Skeletal muscle satellite cell (primary cell): ENCODE measurements at regions not wholly inside any gene's neighbourhood (a gene's known extent, or its start where the extent isn't known, plus 50 kb on each side); places are given as distances from the start of the nearest gene placed in this dataset.

ENCODE experiments used
- H3K27me3 ChIP-seq: 2 replicates; pipeline ENCODE4 v1.7.0; 2013; ENCODE audit warnings: low read length; ENCODE audit not compliant: control insufficient read depth, insufficient read depth
- H3K36me3 ChIP-seq: 2 replicates; pipeline ENCODE4 v1.7.0; 2013; ENCODE audit warnings: mild to moderate bottlenecking, control low read depth, low read length; ENCODE audit not compliant: insufficient read depth
- H3K4me1 ChIP-seq: 2 replicates; pipeline ENCODE4 v1.7.0; 2013; ENCODE audit warnings: low read length; ENCODE audit not compliant: control insufficient read depth, insufficient read depth
- H3K4me2 ChIP-seq: 2 replicates; pipeline ENCODE4 v1.7.0; 2013; ENCODE audit warnings: mild to moderate bottlenecking, low read length
- H3K4me3 ChIP-seq: 2 replicates; pipeline ENCODE4 v1.7.0; 2013; ENCODE audit warnings: low read length
- H3K9ac ChIP-seq: 2 replicates; pipeline ENCODE4 v1.7.0; 2013; ENCODE audit warnings: mild to moderate bottlenecking, low read depth, low read length, moderate library complexity
- H3K9me3 ChIP-seq: replicated peaks from 2 replicates; pipeline ENCODE4 v1.7.0; 2013; ENCODE audit warnings: mild to moderate bottlenecking, control low read depth, low read length

DNA sequence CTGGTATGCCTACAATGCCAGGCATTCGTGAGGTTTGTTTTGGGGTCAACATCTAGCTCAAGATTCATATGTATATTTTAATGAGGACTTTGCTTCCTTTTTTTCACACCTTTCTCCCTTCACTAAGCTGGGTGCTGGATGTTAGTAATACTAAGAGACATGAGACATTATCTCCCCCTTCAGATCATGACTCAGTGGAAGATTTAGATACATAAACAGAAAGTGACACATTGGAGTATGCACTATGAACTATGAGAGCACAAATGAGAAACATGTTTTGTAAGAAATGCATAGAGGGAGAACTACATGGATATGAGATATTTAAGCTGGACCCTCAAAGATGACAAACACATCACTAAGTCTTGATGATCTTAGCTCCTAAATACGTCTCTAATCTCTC is 286.3 kb downstream of the RPAP3 start:
- H3K4me2 ChIP-seq: no peak overlapping the region
- no peak overlapping the region for H3K9ac ChIP-seq
- no peaks in the 10 kb centered on the region for H3K27me3 ChIP-seq
- H3K4me3 ChIP-seq: no peak overlapping the region
- H3K9me3 ChIP-seq: no peaks in the 10 kb centered on the region
- H3K4me1 ChIP-seq: no peaks in the 10 kb centered on the region
- no peaks in the 10 kb centered on the region for H3K36me3 ChIP-seq

DNA sequence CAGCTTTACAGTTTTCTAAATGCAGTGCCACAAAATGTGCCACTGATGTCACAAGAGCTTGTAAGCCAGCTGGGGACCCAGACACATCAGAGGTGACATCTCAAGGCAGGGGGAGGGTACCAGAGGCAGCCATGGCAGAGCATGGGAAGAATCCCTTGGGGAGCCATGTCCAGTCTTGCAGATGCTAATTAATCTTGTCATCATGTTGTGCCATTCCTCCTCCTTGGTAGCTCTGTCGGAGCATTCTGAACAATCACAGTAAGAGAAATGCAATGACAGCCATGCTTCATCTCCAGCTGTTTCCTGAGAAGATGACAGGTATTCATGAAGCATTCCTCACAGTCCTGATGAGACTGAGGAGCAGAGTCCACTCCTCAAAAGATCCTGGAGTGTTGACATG is 287.9 kb downstream of the RPAP3 start:
- no peak overlapping the region for H3K4me2 ChIP-seq
- H3K9ac ChIP-seq: no peak overlapping the region
- no peak overlapping the region for H3K4me3 ChIP-seq
- no peaks in the 10 kb centered on the region for H3K9me3 ChIP-seq
- no peaks in the 10 kb centered on the region for H3K27me3 ChIP-seq
- no peaks in the 10 kb centered on the region for H3K36me3 ChIP-seq
- H3K4me1 ChIP-seq: no peaks in the 10 kb centered on the region

DNA sequence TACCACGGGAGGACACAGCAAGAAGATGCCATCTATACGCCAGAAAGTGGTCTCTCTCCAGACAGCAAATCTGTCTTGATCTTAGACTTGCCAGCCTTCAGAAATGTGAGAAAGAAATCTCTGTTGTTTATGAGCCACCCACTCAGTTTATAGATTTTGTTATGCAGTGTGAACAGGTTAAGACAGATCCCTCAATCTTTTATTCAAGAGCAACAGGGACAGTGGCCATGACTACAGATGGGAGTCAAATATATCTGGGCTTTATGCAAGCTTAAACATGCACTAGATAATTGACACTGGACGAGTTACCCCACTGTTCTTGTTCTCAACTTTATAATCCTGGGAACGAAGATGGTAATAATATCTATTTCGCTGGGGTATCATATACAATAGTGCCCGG is 288.7 kb downstream of the RPAP3 start:
- Histone ChIP-seq H3K4me1 (no peaks in the 10 kb centered on the region), H3K4me3 (no peak overlapping the region), H3K36me3 (no peaks in the 10 kb centered on the region), H3K27me3 (no peaks in the 10 kb centered on the region), H3K9me3 (no peaks in the 10 kb centered on the region), H3K9ac (no peak overlapping the region), H3K4me2 (no peak overlapping the region)

DNA sequence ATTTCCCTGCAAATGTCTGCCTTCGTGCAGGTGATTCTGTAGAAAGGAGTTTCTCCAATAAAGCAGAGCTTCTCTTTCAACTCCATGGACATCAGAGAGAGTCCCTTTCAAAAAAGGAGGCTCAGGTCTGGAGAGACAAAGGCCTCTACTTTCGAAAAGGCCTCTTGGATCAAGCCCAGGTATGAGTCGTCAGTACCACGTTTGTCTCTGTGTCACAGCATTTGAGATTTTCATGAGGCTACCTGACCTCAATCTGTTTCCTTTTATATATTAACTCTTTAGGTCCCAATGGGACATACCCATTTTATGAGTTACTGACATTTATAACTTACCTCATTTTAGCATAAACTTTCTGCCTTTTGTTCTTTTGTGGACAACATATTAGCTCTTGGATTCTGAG is 290.8 kb downstream of the RPAP3 start:
- Histone ChIP-seq H3K9me3 (no peaks in the 10 kb centered on the region), H3K36me3 (no peaks in the 10 kb centered on the region), H3K4me3 (no peak overlapping the region), H3K27me3 (peaks cover 8% of the 10 kb centered on the region), H3K4me2 (no peak overlapping the region), H3K4me1 (no peaks in the 10 kb centered on the region), H3K9ac (no peak overlapping the region)

DNA sequence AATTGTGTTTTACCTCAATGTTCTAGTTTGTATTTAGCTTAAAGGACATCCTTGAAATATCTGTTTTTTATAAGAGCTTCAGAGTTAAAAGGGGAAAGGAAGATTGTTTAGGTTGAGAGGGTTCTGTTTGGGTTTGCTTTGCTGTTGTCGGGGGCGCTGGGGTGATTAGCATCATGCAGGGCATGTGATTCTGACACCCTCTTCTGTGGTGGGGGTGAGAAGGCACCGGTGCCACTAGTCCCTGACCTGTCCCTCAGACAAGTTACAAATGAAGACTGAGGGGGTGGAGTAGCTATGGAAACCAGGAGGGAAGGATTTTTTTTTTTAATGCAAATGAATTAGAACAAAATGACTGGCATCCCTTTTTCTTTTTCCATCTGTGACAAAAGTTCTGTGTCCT is 291.3 kb downstream of the RPAP3 start:
- no peak overlapping the region for H3K4me2 ChIP-seq
- H3K27me3 ChIP-seq: peaks cover 12% of the 10 kb centered on the region
- no peaks in the 10 kb centered on the region for H3K9me3 ChIP-seq
- no peak overlapping the region for H3K9ac ChIP-seq
- H3K36me3 ChIP-seq: no peaks in the 10 kb centered on the region
- H3K4me3 ChIP-seq: no peak overlapping the region
- H3K4me1 ChIP-seq: no peaks in the 10 kb centered on the region

DNA sequence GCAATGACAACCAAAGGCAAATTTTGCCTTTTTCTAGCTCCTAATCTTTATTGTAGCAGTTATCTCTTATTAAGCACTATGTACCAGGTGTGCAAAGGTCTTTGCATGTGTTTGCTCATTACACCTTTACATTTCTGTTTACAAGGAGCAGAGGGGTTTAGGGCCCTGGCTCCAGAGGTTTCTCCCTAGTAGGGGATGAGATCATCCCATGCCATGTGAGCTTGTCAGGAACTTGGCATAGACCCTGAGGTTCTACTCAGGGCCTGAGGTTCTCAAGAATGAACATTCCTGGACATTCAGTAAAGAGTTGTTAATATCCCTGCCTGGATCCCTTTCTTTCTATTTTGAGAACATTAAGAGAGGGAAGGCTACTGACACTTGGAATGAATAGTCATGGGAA is 292.0 kb downstream of the RPAP3 start:
- no peak overlapping the region for H3K9ac ChIP-seq
- no peaks in the 10 kb centered on the region for H3K4me1 ChIP-seq
- peaks cover 13% of the 10 kb centered on the region for H3K27me3 ChIP-seq
- no peak overlapping the region for H3K4me3 ChIP-seq
- no peak overlapping the region for H3K4me2 ChIP-seq
- H3K36me3 ChIP-seq: no peaks in the 10 kb centered on the region
- no peaks in the 10 kb centered on the region for H3K9me3 ChIP-seq

DNA sequence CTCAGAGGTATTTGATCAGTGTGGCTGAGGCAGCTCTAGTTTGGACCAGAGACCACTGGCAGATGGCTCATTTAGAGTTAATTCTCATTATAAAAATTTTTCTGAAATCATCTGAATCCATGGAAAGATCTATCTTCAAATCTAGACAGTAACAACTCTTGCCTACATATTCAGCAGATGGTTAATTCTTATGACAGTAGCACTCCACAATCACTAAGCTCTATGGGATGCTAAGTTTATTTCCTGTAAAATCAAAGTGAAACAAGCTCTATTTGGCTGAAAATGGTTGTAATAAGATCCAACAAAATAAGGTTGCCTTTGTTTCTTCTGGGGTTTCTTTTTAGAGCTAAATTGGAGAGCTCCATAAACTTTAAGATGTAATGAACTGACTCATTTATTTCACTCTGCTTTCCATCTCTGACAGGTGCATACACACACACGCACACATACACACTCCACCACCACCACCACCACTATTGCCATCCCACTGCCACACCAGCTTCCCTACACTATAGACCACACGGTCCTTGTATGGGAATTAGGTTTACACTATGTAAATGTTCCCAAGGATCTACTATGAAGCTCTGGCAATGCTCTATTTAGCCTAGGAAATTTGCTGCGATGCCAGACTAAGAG is 293.1 kb downstream of the RPAP3 start:
- no peaks in the 10 kb centered on the region for H3K36me3 ChIP-seq
- no peaks in the 10 kb centered on the region for H3K4me1 ChIP-seq
- no peak overlapping the region for H3K4me2 ChIP-seq
- no peak overlapping the region for H3K9ac ChIP-seq
- no peaks in the 10 kb centered on the region for H3K9me3 ChIP-seq
- no peak overlapping the region for H3K4me3 ChIP-seq
- peaks cover 13% of the 10 kb centered on the region for H3K27me3 ChIP-seq

DNA sequence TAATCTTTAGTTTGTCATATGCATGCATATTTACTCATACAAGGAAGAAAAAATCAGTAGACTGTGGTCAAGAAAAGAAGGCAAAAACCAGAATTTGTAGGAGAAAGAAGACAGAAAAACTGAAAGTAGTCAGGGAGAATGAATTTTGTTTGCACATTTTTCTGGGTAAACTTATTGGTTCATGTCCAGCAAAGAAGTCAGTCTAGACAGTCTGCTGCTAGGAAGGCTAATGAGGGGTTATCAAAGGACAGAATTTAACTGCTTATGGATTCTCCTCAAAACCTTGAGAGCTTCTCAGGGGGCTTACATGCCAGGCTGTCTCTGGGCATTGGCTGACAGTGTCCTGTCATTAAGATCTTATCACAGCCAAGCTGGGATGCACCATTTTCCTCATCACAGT is 293.9 kb downstream of the RPAP3 start:
- H3K9ac ChIP-seq: no peak overlapping the region
- H3K27me3 ChIP-seq: peaks cover 13% of the 10 kb centered on the region
- H3K9me3 ChIP-seq: no peaks in the 10 kb centered on the region
- H3K4me3 ChIP-seq: no peak overlapping the region
- H3K4me1 ChIP-seq: no peaks in the 10 kb centered on the region
- no peaks in the 10 kb centered on the region for H3K36me3 ChIP-seq
- H3K4me2 ChIP-seq: no peak overlapping the region

DNA sequence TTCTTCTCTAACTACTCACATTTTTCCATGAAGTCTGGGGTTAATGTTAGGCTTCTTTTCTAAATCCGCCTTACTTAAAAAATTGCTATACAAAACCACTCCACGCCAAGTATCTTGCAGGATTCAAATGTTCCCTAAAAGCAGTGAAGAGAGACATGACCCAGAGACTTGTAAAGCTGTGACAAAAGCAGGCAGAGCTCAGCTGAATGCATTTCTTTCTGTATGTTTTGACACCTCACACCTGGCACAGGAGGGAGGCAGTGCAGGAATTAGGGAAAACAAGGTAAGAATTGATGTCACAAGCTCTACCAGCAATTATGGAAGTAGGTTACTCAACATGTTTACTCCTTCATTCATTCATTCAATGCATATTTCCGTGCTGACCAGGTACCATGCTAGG is 295.0 kb downstream of the RPAP3 start:
- Histone ChIP-seq H3K9me3 (no peaks in the 10 kb centered on the region), H3K4me2 (no peak overlapping the region), H3K36me3 (no peaks in the 10 kb centered on the region), H3K9ac (no peak overlapping the region), H3K4me3 (no peak overlapping the region), H3K4me1 (no peaks in the 10 kb centered on the region), H3K27me3 (peaks cover 13% of the 10 kb centered on the region)

DNA sequence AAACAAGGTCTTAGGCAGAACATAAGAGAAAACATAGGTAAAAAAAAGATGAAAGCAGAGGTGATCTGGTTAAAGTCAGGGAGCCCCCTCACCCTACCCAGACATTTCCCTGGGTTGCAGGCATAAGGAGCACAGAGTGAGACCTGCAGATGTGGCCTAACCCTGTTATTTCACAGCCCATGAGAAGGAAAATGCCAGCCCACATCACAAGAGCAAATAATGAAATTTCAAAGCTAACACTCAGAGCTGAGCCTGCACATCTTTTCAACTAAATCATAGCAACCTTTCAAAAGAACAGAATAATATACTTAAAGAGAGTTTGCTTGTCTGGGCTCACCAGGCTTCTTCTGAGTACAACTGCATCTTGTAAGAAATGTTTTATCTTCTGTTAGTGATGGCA is 295.4 kb downstream of the RPAP3 start:
- H3K4me1 ChIP-seq: no peaks in the 10 kb centered on the region

DNA sequence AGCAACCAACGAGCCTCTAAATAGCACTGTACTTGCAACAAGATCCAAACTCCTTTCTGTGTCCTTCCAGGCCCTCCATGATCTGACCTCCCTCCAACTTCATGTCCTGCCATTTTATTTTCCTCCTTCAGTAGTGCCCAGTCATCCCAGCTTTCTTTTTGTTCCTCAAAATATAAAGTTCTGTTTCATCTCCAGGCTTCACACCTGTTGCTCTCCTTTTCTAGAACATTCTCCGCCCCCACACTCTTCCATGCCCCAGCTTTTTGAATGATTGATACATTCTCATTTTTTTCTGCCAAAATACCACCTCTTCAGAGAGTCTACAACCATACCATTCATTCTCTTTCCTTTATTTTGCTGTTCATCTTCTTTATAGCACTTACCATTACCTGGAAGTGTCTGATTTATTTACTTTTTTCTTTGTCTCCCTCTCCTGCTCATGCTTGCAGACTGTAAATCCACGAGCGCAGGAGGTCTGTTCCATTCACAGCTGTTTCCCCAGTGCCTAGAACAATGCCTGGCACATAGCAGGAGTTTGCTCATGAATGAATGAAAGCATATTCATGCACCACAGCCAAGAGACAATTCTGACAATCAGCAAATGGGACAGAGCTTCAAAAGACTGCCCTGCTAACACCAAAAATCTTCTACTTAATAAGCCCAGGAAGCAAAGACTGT is 296.4 kb downstream of the RPAP3 start:
- no peaks in the 10 kb centered on the region for H3K4me1 ChIP-seq

More for the DNA sequence above, 295.4 kb downstream of the RPAP3 start:
- H3K4me3 ChIP-seq: no peak overlapping the region
- H3K27me3 ChIP-seq: peaks cover 13% of the 10 kb centered on the region
- no peaks in the 10 kb centered on the region for H3K9me3 ChIP-seq
- no peak overlapping the region for H3K9ac ChIP-seq
- H3K4me2 ChIP-seq: no peak overlapping the region
- no peaks in the 10 kb centered on the region for H3K36me3 ChIP-seq

More for the DNA sequence above, 296.4 kb downstream of the RPAP3 start:
- Histone ChIP-seq H3K27me3 (peaks cover 13% of the 10 kb centered on the region), H3K9me3 (no peaks in the 10 kb centered on the region), H3K9ac (no peak overlapping the region), H3K4me3 (no peak overlapping the region), H3K36me3 (no peaks in the 10 kb centered on the region), H3K4me2 (no peak overlapping the region)
